Kidney epithelial cell (primary cell): ENCODE measurements at regions not wholly inside any gene's neighbourhood (a gene's known extent, or its start where the extent isn't known, plus 50 kb on each side); places are given as distances from the start of the nearest gene placed in this dataset.

Experiments used
- DNase-seq: peaks from one replicate; pipeline ENCODE4 v3.0.0-alpha.2; 2010; ENCODE audit warnings: low read depth
- H3K27me3 ChIP-seq: 2 replicates; pipeline ENCODE4 v1.6.0; 2011; ENCODE audit warnings: low read length; ENCODE audit not compliant: control insufficient read depth, insufficient read depth
- H3K36me3 ChIP-seq: 2 replicates; pipeline ENCODE4 v1.5.1; 2011; ENCODE audit warnings: low read length; ENCODE audit not compliant: control insufficient read depth, insufficient read depth
- H3K4me3 ChIP-seq: 2 replicates; pipeline ENCODE4 v1.5.1; 2011; ENCODE audit warnings: low read depth, mild to moderate bottlenecking, control low read depth, low read length
- TF ChIP-seq, protein P1 (sequence below): IDR thresholded peaks from 2 replicates; pipeline ENCODE4 v1.5.1; 2011; ENCODE audit warnings: mild to moderate bottlenecking, moderate library complexity, low read length, control low read depth, inconsistent platforms; ENCODE audit not compliant: insufficient read depth, poor library complexity, severe bottlenecking

DNA sequence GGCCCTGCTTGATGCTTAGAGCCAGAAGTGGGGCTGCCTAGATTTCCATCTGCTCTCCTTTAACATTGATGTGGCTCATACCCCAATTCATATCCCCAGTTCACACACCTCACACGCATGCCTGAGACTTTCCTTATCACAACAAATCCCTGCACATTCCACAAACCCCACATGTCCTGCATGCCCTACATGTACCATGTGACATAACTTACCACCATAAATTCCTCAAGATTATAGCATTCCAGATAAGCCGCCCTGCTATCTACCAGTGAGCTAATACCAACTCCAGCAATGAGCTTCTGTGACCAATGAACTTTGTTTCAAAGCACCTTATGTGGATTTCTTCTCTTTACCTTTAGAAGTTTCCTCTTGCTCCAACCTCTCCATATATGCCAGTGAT lies 104.7 kb upstream of the RAB11FIP2 start:
- TF ChIP-seq, protein P1, sequence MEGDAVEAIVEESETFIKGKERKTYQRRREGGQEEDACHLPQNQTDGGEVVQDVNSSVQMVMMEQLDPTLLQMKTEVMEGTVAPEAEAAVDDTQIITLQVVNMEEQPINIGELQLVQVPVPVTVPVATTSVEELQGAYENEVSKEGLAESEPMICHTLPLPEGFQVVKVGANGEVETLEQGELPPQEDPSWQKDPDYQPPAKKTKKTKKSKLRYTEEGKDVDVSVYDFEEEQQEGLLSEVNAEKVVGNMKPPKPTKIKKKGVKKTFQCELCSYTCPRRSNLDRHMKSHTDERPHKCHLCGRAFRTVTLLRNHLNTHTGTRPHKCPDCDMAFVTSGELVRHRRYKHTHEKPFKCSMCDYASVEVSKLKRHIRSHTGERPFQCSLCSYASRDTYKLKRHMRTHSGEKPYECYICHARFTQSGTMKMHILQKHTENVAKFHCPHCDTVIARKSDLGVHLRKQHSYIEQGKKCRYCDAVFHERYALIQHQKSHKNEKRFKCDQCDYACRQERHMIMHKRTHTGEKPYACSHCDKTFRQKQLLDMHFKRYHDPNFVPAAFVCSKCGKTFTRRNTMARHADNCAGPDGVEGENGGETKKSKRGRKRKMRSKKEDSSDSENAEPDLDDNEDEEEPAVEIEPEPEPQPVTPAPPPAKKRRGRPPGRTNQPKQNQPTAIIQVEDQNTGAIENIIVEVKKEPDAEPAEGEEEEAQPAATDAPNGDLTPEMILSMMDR = no peak
- Histone ChIP-seq H3K36me3 (no peaks in the 10 kb centered on the region), H3K4me3 (no peak overlapping the region), H3K27me3 (no peaks in the 10 kb centered on the region)
- DNase-seq = no peak

DNA sequence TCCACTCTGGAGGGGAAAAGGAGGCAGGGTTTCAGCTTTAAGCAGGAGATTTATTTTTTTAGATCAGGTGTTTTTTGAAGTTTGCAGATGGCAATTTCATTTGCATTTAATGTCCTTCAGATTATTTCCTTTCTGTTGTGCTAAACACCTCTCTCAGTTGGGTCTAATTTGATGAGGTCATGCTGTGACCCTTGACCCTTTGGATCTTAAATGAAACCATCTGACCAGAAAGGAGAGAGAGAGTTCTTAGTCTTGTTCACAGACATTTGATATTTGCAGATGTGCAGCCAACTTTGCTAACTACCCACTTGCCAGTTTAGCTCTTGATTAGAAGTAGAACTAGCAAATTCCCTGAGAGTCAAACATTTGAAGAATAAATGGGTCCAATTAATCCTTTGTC lies 101.5 kb upstream of the RAB11FIP2 start:
- H3K36me3 ChIP-seq = no peaks in the 10 kb centered on the region
- TF ChIP-seq, protein P1 = no peak
- H3K27me3 ChIP-seq = no peaks in the 10 kb centered on the region
- DNase-seq = no peak
- no peak overlapping the region for H3K4me3 ChIP-seq

DNA sequence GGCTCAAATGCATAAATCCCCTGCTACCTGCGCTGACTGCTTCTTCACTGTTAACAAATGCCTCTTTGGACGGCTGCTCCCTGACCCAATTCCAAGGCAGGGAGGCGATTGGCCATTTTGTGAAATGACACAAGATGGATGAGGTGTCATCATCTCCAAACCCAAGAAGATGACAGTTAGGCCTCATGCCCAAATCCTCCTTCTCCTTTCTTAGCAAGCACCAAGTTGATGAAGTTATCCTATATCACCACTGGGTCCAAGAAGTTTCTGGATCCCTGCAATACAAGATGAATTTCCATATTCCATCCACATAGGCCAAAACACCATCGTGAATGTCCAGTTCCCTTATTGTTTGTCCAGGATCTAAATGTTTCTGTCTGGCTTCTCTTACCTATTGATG lies 98.5 kb upstream of the RAB11FIP2 start:
- Histone ChIP-seq H3K36me3 (no peaks in the 10 kb centered on the region), H3K27me3 (no peaks in the 10 kb centered on the region), H3K4me3 (no peak overlapping the region)
- TF ChIP-seq, protein P1 = no peak
- DNase-seq = no peak

- TF ChIP-seq, protein P1 = no peak
- Histone ChIP-seq H3K36me3 (no peaks in the 10 kb centered on the region), H3K4me3 (no peak overlapping the region), H3K27me3 (no peaks in the 10 kb centered on the region)
- DNase-seq = no peak
Observed at GRCh38 chr10:118141471-118141870, 94.7 kb upstream of the RAB11FIP2 start.

DNA sequence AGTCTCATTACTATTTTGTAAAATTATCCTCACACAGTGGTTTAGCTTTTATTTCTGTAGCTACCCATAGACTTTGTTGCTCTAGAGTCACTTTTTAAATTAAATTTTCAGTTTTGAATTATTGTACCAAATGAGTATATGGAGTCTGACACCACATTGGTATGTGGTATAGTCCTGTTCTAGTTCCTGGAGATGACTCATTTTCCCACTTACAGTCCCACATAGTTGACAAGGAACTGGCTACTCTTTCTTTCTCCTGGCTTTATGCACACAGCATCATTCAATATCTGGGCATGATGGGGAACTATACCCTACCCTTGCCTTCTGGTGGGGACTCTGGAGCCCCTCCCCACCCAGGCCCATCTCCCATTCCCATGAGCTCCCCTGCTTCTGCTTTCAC lies 92.6 kb upstream of the RAB11FIP2 start:
- Histone ChIP-seq H3K27me3 (no peaks in the 10 kb centered on the region), H3K36me3 (no peaks in the 10 kb centered on the region), H3K4me3 (no peak overlapping the region)
- peak; percentile 14 for DNase-seq
- TF ChIP-seq, protein P1 = no peak

DNA sequence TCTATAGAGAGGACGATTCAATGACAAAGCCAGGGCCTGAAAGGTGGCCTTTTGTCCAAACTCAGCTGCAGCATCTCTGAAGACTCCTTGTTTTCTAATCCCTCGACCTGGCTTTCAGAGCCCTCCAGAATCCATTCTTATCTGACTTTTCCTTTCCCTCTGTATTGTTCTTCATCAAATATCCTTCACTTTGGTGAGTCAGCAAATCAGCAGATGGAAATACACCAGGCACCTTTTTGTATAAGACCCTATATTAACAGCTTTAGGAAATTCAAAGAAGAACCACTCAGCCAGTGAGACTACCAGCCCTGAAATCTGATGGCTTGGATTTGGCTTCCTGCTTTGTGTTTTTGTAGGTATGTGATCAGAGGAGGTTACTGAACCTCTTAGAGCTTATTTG lies 81.9 kb upstream of the RAB11FIP2 start:
- Histone ChIP-seq H3K4me3 (no peak overlapping the region), H3K27me3 (no peaks in the 10 kb centered on the region), H3K36me3 (no peaks in the 10 kb centered on the region)
- TF ChIP-seq, protein P1 = no peak
- DNase-seq = no peak
